CD4-positive, alpha-beta memory T cell (primary cell): ENCODE measurements at regions not wholly inside any gene's neighbourhood (a gene's known extent, or its start where the extent isn't known, plus 50 kb on each side); places are given as distances from the start of the nearest gene placed in this dataset.

Experiments used
- CTCF ChIA-PET: fragments of 350-600 bp; sonication (Branson Sonifier 250); formaldehyde crosslinking; loops from one replicate; lab custom pipeline; 2021; ENCODE audit warnings: inconsistent platforms; ENCODE audit not compliant: partially characterized antibody; lab: Charles Lee
- POLR2A ChIA-PET: fragments of 350-600 bp; sonication (Branson Sonifier 250); formaldehyde crosslinking; loops from one replicate; lab custom pipeline; 2021; ENCODE audit not compliant: partially characterized antibody; lab: Charles Lee
- DNase-seq, 5 donors: peaks; one replicate each; pipeline versions ENCODE4 v3.0.0 to v3.0.0-alpha.2; 2020 to 2022; ENCODE audit warnings: mixed read lengths in 1 of 5
- H3K27ac ChIP-seq: one replicate; pipeline ENCODE4 v1.7.0; 2013; ENCODE audit warnings: low read depth, low read length
- H3K27me3 ChIP-seq: 2 replicates; pipeline ENCODE4 v1.7.0; 2013; ENCODE audit warnings: mild to moderate bottlenecking, low read length, moderate library complexity; ENCODE audit not compliant: insufficient read depth
- H3K36me3 ChIP-seq: 2 replicates; pipeline ENCODE4 v1.7.0; 2013; ENCODE audit warnings: mild to moderate bottlenecking, low read length, moderate library complexity; ENCODE audit not compliant: insufficient read depth
- H3K4me1 ChIP-seq: 2 replicates; pipeline ENCODE4 v1.7.0; 2013; ENCODE audit warnings: mild to moderate bottlenecking, low read length, moderate library complexity; ENCODE audit not compliant: insufficient read depth
- H3K4me3 ChIP-seq, 2 donors: one replicate each; pipeline ENCODE4 v1.7.0; 2013; ENCODE audit warnings: low read length in 2 of 2, mild to moderate bottlenecking in 1 of 2
- H3K9me3 ChIP-seq, 2 donors: one replicate each; pipeline ENCODE4 v1.7.0; 2013; ENCODE audit warnings: low read length in 2 of 2, control low read depth in 1 of 2; ENCODE audit not compliant: control insufficient read depth in 1 of 2
- H3K27ac Mint-ChIP-seq, 7 donors: one replicate each; pipeline ENCODE4 v1.8.0; 2020 to 2021; ENCODE audit warnings: mixed read lengths in 7 of 7, mild to moderate bottlenecking in 6 of 7, inconsistent platforms in 3 of 7, moderate library complexity in 3 of 7
- H3K27me3 Mint-ChIP-seq, 2 donors: one replicate each; pipeline ENCODE4 v1.8.0; 2020 to 2021; ENCODE audit warnings: mixed read lengths in 2 of 2
- H3K36me3 Mint-ChIP-seq, 2 donors: one replicate each; pipeline ENCODE4 v1.8.0; 2020 to 2021; ENCODE audit warnings: mixed read lengths in 2 of 2, inconsistent platforms in 1 of 2, mild to moderate bottlenecking in 1 of 2
- H3K4me1 Mint-ChIP-seq, 4 donors: one replicate each; pipeline ENCODE4 v1.8.0; 2020 to 2021; ENCODE audit warnings: mixed read lengths in 4 of 4, mild to moderate bottlenecking in 1 of 4
- H3K4me3 Mint-ChIP-seq, 8 donors: one replicate each; pipeline ENCODE4 v1.8.0; 2020 to 2021; ENCODE audit warnings: mixed read lengths in 8 of 8, mild to moderate bottlenecking in 7 of 8, moderate library complexity in 6 of 8, inconsistent platforms in 3 of 8
- H3K9me3 Mint-ChIP-seq, 8 donors: one replicate each; pipeline ENCODE4 v1.8.0; 2020 to 2021; ENCODE audit warnings: mixed read lengths in 8 of 8, mild to moderate bottlenecking in 5 of 8, inconsistent platforms in 3 of 8, moderate library complexity in 1 of 8
- intact Hi-C: fragments of 100-400 bp; cut with micrococcal nuclease; formaldehyde crosslinking; loops from one replicate; pipeline ENCODE4 v1.15.1; 2023

- no peak overlapping the region for H3K4me3 ChIP-seq
- Mint-ChIP-seq H3K36me3 (no peaks in the 10 kb centered on the region), H3K4me3 (no peak overlapping the region), H3K4me1 (no peaks in the 10 kb centered on the region), H3K27ac (no peak overlapping the region), H3K27me3 (no peaks in the 10 kb centered on the region), H3K9me3 (peaks cover 0 to 14% (median 4%) of the 10 kb centered on the region in 8 donors)
- no peaks in the 10 kb centered on the region for H3K27me3 ChIP-seq
- no peaks in the 10 kb centered on the region for H3K36me3 ChIP-seq
- no peaks in the 10 kb centered on the region for H3K9me3 ChIP-seq
- no peak overlapping the region for H3K27ac ChIP-seq
- CTCF ChIA-PET: no interaction called here
- no peaks in the 10 kb centered on the region for H3K4me1 ChIP-seq
- intact Hi-C loops: no loop called here
- no peak for DNase-seq
- POLR2A ChIA-PET: no interaction called here
Observed at GRCh38 chr11:101692980-101693379, 109.2 kb upstream of the TRPC6 start.

GRCh38 chr11:101686514-101686913 is 102.7 kb upstream of the TRPC6 start:
- Mint-ChIP-seq H3K4me3 (no peak overlapping the region), H3K4me1 (no peaks in the 10 kb centered on the region), H3K36me3 (no peaks in the 10 kb centered on the region), H3K27me3 (no peaks in the 10 kb centered on the region), H3K27ac (no peak overlapping the region), H3K9me3 (peaks cover 2 to 19% (median 8%) of the 10 kb centered on the region in 8 donors)
- intact Hi-C loops: no loop called here
- no peaks in the 10 kb centered on the region for H3K4me1 ChIP-seq
- no peaks in the 10 kb centered on the region for H3K9me3 ChIP-seq
- no peak for DNase-seq
- ChIA-PET CTCF (no interaction called here), POLR2A (no interaction called here)
- H3K27me3 ChIP-seq: no peaks in the 10 kb centered on the region
- H3K4me3 ChIP-seq: no peak overlapping the region
- no peak overlapping the region for H3K27ac ChIP-seq
- no peaks in the 10 kb centered on the region for H3K36me3 ChIP-seq

GRCh38 chr11:101668236-101668635 is 84.4 kb upstream of the TRPC6 start:
- no peaks in the 10 kb centered on the region for H3K36me3 ChIP-seq
- no peaks in the 10 kb centered on the region for H3K4me1 ChIP-seq
- Mint-ChIP-seq H3K9me3 (peaks cover 0 to 9% (median 3%) of the 10 kb centered on the region in 8 donors), H3K4me1 (no peaks in the 10 kb centered on the region), H3K27me3 (no peaks in the 10 kb centered on the region), H3K4me3 (no peak overlapping the region), H3K27ac (no peak overlapping the region), H3K36me3 (no peaks in the 10 kb centered on the region)
- H3K9me3 ChIP-seq: no peaks in the 10 kb centered on the region
- no peak overlapping the region for H3K27ac ChIP-seq
- POLR2A ChIA-PET: no interaction called here
- H3K27me3 ChIP-seq: no peaks in the 10 kb centered on the region
- no peak for DNase-seq
- CTCF ChIA-PET: no interaction called here
- H3K4me3 ChIP-seq: no peak overlapping the region
- intact Hi-C loops: no loop called here

- no peak for DNase-seq
- Mint-ChIP-seq H3K27me3 (no peaks in the 10 kb centered on the region), H3K4me1 (no peaks in the 10 kb centered on the region), H3K4me3 (no peak overlapping the region), H3K36me3 (no peaks in the 10 kb centered on the region), H3K27ac (no peak overlapping the region), H3K9me3 (peaks cover 2 to 15% (median 5%) of the 10 kb centered on the region in 8 donors)
- H3K4me3 ChIP-seq: no peak overlapping the region
- no peak overlapping the region for H3K27ac ChIP-seq
- H3K9me3 ChIP-seq: no peaks in the 10 kb centered on the region
- intact Hi-C loops: no loop called here
- POLR2A ChIA-PET: no interaction called here
- H3K4me1 ChIP-seq: no peaks in the 10 kb centered on the region
- CTCF ChIA-PET: no interaction called here
- no peaks in the 10 kb centered on the region for H3K36me3 ChIP-seq
- no peaks in the 10 kb centered on the region for H3K27me3 ChIP-seq
Observed at GRCh38 chr11:101666916-101667315, 83.1 kb upstream of the TRPC6 start.

- ChIA-PET CTCF (no interaction called here), POLR2A (no interaction called here)
- intact Hi-C loops: no loop called here
- DNase-seq: no peak
- Mint-ChIP-seq H3K36me3 (no peaks in the 10 kb centered on the region), H3K27ac (no peak overlapping the region), H3K27me3 (no peaks in the 10 kb centered on the region), H3K9me3 (peaks cover 2 to 16% (median 5%) of the 10 kb centered on the region in 8 donors), H3K4me3 (no peak overlapping the region), H3K4me1 (no peaks in the 10 kb centered on the region)
- no peaks in the 10 kb centered on the region for H3K36me3 ChIP-seq
- H3K4me1 ChIP-seq: no peaks in the 10 kb centered on the region
- no peaks in the 10 kb centered on the region for H3K27me3 ChIP-seq
- no peak overlapping the region for H3K4me3 ChIP-seq
- no peaks in the 10 kb centered on the region for H3K9me3 ChIP-seq
- H3K27ac ChIP-seq: no peak overlapping the region
Observed at GRCh38 chr11:101661559-101661958, 77.8 kb upstream of the TRPC6 start.
